ENCODE measurements at regions not wholly inside any gene's neighbourhood (a gene's known extent, or its start where the extent isn't known, plus 50 kb on each side); places are given as distances from the start of the nearest gene placed in this dataset.

DNA sequence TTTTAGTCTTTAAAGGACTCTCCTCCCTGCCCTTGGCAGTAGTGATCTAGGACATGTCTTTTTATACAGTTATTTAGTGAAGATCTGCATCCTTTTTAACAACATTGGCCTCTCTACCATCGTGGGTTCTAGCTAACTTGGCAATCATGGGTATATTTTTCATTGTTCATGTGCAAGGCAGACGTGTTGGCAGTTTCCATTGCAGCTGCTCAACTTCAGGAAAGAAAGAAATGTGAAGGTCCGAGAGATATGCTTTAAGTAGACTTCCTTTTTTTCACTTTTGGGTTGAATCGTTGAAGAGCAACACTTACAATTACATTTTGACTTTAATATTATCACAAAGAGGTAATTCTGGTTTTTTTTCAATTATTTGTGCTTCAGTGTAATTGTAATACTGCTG is 172.6 kb downstream of the SATB1 start:
- Mint-ChIP-seq H3K27ac (no peak overlapping the region), H3K4me1 (peaks cover 20% of the 10 kb centered on the region), H3K27me3 (ENCODE audit: low read depth) (no peaks in the 10 kb centered on the region), H3K9me3 (peaks cover under 1% of the 10 kb centered on the region; the same call in 1 of the 2 replicates), H3K36me3 (no peaks in the 10 kb centered on the region), H3K4me3 (no peak overlapping the region)
- no peak for TF ChIP-seq USF1 (CRISPR knock-in tag; IDR thresholded peaks at IDR 0.05)
- no peak for TF ChIP-seq CREB1 (CRISPR knock-in tag; IDR thresholded peaks at IDR 0.05)
- no peak for TF ChIP-seq NFYB (CRISPR knock-in tag; conservative IDR thresholded peaks at IDR 0.05; ENCODE audit: low read depth)
- no peak for TF ChIP-seq ZNF532 (CRISPR knock-in tag; IDR thresholded peaks at IDR 0.05; ENCODE audit: borderline replicate concordance)
- no peak for TF ChIP-seq ZNF671 (CRISPR knock-in tag; IDR thresholded peaks at IDR 0.05)
- no peak for TF ChIP-seq JAZF1 (CRISPR knock-in tag; IDR thresholded peaks at IDR 0.05)
- TF ChIP-seq NFATC4 (CRISPR knock-in tag; IDR thresholded peaks at IDR 0.05), result no peak
- TF ChIP-seq, protein P1, sequence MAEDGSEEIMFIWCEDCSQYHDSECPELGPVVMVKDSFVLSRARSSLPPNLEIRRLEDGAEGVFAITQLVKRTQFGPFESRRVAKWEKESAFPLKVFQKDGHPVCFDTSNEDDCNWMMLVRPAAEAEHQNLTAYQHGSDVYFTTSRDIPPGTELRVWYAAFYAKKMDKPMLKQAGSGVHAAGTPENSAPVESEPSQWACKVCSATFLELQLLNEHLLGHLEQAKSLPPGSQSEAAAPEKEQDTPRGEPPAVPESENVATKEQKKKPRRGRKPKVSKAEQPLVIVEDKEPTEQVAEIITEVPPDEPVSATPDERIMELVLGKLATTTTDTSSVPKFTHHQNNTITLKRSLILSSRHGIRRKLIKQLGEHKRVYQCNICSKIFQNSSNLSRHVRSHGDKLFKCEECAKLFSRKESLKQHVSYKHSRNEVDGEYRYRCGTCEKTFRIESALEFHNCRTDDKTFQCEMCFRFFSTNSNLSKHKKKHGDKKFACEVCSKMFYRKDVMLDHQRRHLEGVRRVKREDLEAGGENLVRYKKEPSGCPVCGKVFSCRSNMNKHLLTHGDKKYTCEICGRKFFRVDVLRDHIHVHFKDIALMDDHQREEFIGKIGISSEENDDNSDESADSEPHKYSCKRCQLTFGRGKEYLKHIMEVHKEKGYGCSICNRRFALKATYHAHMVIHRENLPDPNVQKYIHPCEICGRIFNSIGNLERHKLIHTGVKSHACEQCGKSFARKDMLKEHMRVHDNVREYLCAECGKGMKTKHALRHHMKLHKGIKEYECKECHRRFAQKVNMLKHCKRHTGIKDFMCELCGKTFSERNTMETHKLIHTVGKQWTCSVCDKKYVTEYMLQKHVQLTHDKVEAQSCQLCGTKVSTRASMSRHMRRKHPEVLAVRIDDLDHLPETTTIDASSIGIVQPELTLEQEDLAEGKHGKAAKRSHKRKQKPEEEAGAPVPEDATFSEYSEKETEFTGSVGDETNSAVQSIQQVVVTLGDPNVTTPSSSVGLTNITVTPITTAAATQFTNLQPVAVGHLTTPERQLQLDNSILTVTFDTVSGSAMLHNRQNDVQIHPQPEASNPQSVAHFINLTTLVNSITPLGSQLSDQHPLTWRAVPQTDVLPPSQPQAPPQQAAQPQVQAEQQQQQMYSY (CRISPR knock-in tag; IDR thresholded peaks at IDR 0.05), result no peak
- no peak for TF ChIP-seq ZNF423 (CRISPR knock-in tag; IDR thresholded peaks at IDR 0.05)
- no peak for TF ChIP-seq ELF4 (CRISPR knock-in tag; IDR thresholded peaks at IDR 0.05; ENCODE audit: low read depth)
- TF ChIP-seq E2F1 (CRISPR knock-in tag; IDR thresholded peaks at IDR 0.05), result no peak
- TF ChIP-seq, protein P2, sequence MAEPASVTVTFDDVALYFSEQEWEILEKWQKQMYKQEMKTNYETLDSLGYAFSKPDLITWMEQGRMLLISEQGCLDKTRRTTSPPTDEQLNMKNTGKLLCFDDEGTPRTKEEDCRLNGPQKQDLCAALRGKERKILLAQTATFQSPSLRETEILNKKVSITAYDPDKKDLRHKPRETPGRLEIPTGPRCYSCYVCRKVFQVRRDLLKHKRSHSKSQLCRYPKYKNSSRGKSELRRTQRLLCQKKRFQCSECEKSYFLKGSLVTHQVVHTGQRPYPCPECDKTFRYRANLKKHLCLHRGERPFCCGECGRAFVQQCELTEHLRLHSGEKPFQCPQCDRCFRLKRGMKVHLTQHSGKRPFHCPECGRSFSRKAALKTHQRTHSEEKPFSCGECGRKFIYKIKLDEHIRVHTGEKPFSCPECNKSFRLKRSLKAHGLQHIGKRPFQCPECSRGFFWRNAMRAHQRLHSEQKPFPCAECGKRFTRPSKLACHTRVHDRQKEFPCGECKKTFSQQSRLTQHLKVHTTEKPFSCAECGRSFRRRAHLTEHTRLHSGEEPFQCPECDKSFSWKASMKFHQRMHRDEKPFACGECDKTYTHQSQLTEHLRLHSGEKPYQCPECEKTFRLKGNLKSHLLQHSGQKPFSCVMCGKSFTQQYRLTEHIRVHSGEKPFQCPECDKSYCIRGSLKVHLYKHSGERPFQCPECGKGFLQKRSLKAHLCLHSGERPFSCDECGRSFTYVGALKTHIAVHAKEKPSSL (CRISPR knock-in tag; conservative IDR thresholded peaks at IDR 0.05), result no peak
- POLR2A ChIA-PET, result no interaction called here
- CTCF ChIA-PET, result no interaction called here
- ATAC-seq (no peak), DNase-seq (ENCODE audit: low spot score) (no peak)

DNA sequence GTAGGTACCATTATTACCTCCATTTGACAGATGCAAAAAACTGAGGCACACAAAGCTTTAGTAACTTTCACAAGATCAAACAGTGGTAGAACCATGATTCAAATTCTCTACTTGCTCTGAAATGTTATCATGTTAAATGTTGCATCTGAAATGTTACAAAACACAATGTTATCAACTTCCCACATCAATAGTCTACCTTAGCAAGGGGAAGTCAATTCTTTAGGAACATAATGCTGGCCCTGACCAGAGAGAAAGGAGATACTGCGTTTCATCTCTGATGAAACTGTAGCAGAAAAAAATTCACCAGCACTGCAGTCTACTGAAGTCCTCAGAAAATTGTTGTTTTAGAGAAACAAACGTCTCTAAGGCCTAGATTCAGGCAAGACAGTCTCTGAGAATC is 174.1 kb downstream of the SATB1 start:
- DNase-seq (ENCODE audit: low spot score) (no peak), ATAC-seq (no peak)
- Mint-ChIP-seq H3K27ac (no peak overlapping the region), H3K27me3 (ENCODE audit: low read depth) (no peaks in the 10 kb centered on the region), H3K36me3 (no peaks in the 10 kb centered on the region), H3K9me3 (no peaks in the 10 kb centered on the region), H3K4me3 (no peak overlapping the region), H3K4me1 (peaks cover 35% of the 10 kb centered on the region)
- ChIA-PET CTCF (no interaction called here), POLR2A (no interaction called here)
- no peak for TF ChIP-seq SP1 (CRISPR knock-in tag; conservative IDR thresholded peaks at IDR 0.05)
- no peak for TF ChIP-seq HMGA2 (CRISPR knock-in tag; IDR thresholded peaks at IDR 0.05)

Measured in WTC11 (cell line).